ENCODE measurements at regions not wholly inside any gene's neighbourhood (a gene's known extent, or its start where the extent isn't known, plus 50 kb on each side); places are given as distances from the start of the nearest gene placed in this dataset.

DNA sequence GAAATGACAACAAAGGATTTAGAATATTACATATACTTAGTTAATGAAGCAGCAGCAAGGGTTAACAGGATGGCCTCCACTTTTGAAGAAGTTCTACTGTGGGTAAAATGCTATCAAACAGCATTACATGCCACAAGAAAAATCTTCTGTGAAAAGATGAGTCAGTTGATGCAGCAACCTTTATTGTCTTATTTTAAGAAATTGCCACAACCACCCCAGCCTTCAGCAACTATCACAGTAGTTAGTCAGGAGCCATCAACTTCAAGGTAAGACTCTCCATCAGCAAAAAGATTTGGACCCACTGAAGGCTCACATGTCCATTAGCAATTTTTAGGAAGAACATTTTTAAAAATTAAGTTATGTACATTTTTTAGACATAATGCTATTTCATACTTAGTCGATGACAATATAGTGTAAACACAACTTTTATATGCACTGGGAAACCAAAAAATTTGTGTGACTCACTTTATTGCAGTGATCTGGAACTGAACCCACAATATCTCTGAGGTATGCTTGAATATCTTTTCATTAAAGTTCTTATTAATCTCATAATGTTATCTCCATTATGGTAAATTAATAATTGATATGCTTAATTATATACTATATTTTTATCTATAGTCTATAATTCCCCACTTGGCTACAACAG lies 81.2 kb downstream of the SPCS3 start:
- TF ChIP-seq, protein P1, sequence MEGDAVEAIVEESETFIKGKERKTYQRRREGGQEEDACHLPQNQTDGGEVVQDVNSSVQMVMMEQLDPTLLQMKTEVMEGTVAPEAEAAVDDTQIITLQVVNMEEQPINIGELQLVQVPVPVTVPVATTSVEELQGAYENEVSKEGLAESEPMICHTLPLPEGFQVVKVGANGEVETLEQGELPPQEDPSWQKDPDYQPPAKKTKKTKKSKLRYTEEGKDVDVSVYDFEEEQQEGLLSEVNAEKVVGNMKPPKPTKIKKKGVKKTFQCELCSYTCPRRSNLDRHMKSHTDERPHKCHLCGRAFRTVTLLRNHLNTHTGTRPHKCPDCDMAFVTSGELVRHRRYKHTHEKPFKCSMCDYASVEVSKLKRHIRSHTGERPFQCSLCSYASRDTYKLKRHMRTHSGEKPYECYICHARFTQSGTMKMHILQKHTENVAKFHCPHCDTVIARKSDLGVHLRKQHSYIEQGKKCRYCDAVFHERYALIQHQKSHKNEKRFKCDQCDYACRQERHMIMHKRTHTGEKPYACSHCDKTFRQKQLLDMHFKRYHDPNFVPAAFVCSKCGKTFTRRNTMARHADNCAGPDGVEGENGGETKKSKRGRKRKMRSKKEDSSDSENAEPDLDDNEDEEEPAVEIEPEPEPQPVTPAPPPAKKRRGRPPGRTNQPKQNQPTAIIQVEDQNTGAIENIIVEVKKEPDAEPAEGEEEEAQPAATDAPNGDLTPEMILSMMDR (conservative IDR thresholded peaks at IDR 0.05 in 1 of 2, IDR thresholded peaks at IDR 0.05 in 1 of 2; ENCODE audit: extremely low read depth in 1 of 2, insufficient read depth in 1 of 2, low read depth in 1 of 2, low read length in 2 of 2) = no peak
- no peak for TF ChIP-seq EZH2 (IDR thresholded peaks at IDR 0.05; ENCODE audit: borderline replicate concordance, low read length)
